ENCODE measurements at regions not wholly inside any gene's neighbourhood (a gene's known extent, or its start where the extent isn't known, plus 50 kb on each side); places are given as distances from the start of the nearest gene placed in this dataset.

- Histone ChIP-seq H2BK15ac (replicated peaks; ENCODE audit: low read depth) (no peak overlapping the region), H2AK5ac (ENCODE audit: low read length) (no peak overlapping the region), H3K18ac (ENCODE audit: low read length) (no peak overlapping the region), H2BK5ac (ENCODE audit: low read length) (no peak overlapping the region), H4K5ac (ENCODE audit: low read length) (no peak overlapping the region), H3K4me3 (ENCODE audit: low read length) (no peak overlapping the region), H3K23ac (ENCODE audit: low read length) (no peak overlapping the region), H4K8ac (ENCODE audit: low read depth, low read length) (no peak overlapping the region), H3K79me1 (ENCODE audit: low read length) (no peaks in the 10 kb centered on the region), H3K27ac (ENCODE audit: low read depth, low read length) (no peak overlapping the region), H3K9ac (ENCODE audit: low read length) (no peak overlapping the region), H2BK120ac (ENCODE audit: low read depth, low read length) (no peak overlapping the region), H3K27me3 (ENCODE audit: insufficient read depth, low read length, poor library complexity) (no peaks in the 10 kb centered on the region), H3K4me2 (ENCODE audit: low read length) (no peak overlapping the region), H3K36me3 (ENCODE audit: control insufficient read depth, insufficient read depth, low read length) (no peaks in the 10 kb centered on the region), H3K4me1 (ENCODE audit: control insufficient read depth, low read depth, low read length) (no peaks in the 10 kb centered on the region), H3K4ac (ENCODE audit: low read depth, low read length) (no peak overlapping the region), H3K79me2 (ENCODE audit: control insufficient read depth, insufficient read depth, low read length) (no peaks in the 10 kb centered on the region), H3K56ac (ENCODE audit: low read length) (no peak overlapping the region)
- WGBS (ENCODE audit: extremely low coverage, insufficient coverage, low lambda C conversion rate) = no CpG with 5 or more reads among the region's 1 CpG
- no peak for DNase-seq
These were observed 717.5 kb downstream of the RERGL start for GRCh38 chr12:17372508-17372907.

GRCh38 chr12:17371491-17372215 is 718.3 kb downstream of the RERGL start:
- H3K27me3 ChIP-seq (ENCODE audit: insufficient read depth, low read length, poor library complexity) = no peaks in the 10 kb centered on the region
- H3K9ac ChIP-seq (ENCODE audit: low read length) = no peak overlapping the region
- H3K4ac ChIP-seq (ENCODE audit: low read depth, low read length) = no peak overlapping the region
- no peak overlapping the region for H2AK5ac ChIP-seq (ENCODE audit: low read length)
- H3K4me1 ChIP-seq (ENCODE audit: control insufficient read depth, low read depth, low read length) = no peaks in the 10 kb centered on the region
- H2BK15ac ChIP-seq (replicated peaks; ENCODE audit: low read depth) = no peak overlapping the region
- H2BK5ac ChIP-seq (ENCODE audit: low read length) = no peak overlapping the region
- H4K5ac ChIP-seq (ENCODE audit: low read length) = no peak overlapping the region
- no peaks in the 10 kb centered on the region for H3K79me2 ChIP-seq (ENCODE audit: control insufficient read depth, insufficient read depth, low read length)
- no peaks in the 10 kb centered on the region for H3K79me1 ChIP-seq (ENCODE audit: low read length)
- no peak overlapping the region for H3K4me3 ChIP-seq (ENCODE audit: low read length)
- no peak overlapping the region for H3K23ac ChIP-seq (ENCODE audit: low read length)
- H2BK120ac ChIP-seq (ENCODE audit: low read depth, low read length) = no peak overlapping the region
- H3K56ac ChIP-seq (ENCODE audit: low read length) = no peak overlapping the region
- no CpG with 5 or more reads among the region's 5 CpGs for WGBS (ENCODE audit: extremely low coverage, insufficient coverage, low lambda C conversion rate)
- H3K18ac ChIP-seq (ENCODE audit: low read length) = no peak overlapping the region
- no peak overlapping the region for H3K4me2 ChIP-seq (ENCODE audit: low read length)
- no peak for DNase-seq
- no peak overlapping the region for H3K27ac ChIP-seq (ENCODE audit: low read depth, low read length)
- no peak overlapping the region for H4K8ac ChIP-seq (ENCODE audit: low read depth, low read length)
- no peaks in the 10 kb centered on the region for H3K36me3 ChIP-seq (ENCODE audit: control insufficient read depth, insufficient read depth, low read length)

GRCh38 chr12:17370621-17371020 is 719.4 kb downstream of the RERGL start:
- Histone ChIP-seq H3K4me1 (ENCODE audit: control insufficient read depth, low read depth, low read length) (no peaks in the 10 kb centered on the region), H2BK120ac (ENCODE audit: low read depth, low read length) (no peak overlapping the region), H3K27me3 (ENCODE audit: insufficient read depth, low read length, poor library complexity) (no peaks in the 10 kb centered on the region), H3K9ac (ENCODE audit: low read length) (no peak overlapping the region), H3K56ac (ENCODE audit: low read length) (no peak overlapping the region), H3K79me1 (ENCODE audit: low read length) (no peaks in the 10 kb centered on the region), H2BK5ac (ENCODE audit: low read length) (no peak overlapping the region), H3K4me2 (ENCODE audit: low read length) (no peak overlapping the region), H3K23ac (ENCODE audit: low read length) (no peak overlapping the region), H2AK5ac (ENCODE audit: low read length) (no peak overlapping the region), H4K5ac (ENCODE audit: low read length) (no peak overlapping the region), H3K18ac (ENCODE audit: low read length) (no peak overlapping the region), H3K4me3 (ENCODE audit: low read length) (no peak overlapping the region), H2BK15ac (replicated peaks; ENCODE audit: low read depth) (no peak overlapping the region), H3K36me3 (ENCODE audit: control insufficient read depth, insufficient read depth, low read length) (no peaks in the 10 kb centered on the region), H3K4ac (ENCODE audit: low read depth, low read length) (no peak overlapping the region), H3K27ac (ENCODE audit: low read depth, low read length) (no peak overlapping the region), H3K79me2 (ENCODE audit: control insufficient read depth, insufficient read depth, low read length) (no peaks in the 10 kb centered on the region), H4K8ac (ENCODE audit: low read depth, low read length) (no peak overlapping the region)
- no peak for DNase-seq

GRCh38 chr12:17369556-17369955 is 720.4 kb downstream of the RERGL start:
- no peaks in the 10 kb centered on the region for H3K79me1 ChIP-seq (ENCODE audit: low read length)
- no peak overlapping the region for H2BK15ac ChIP-seq (replicated peaks; ENCODE audit: low read depth)
- no peak overlapping the region for H3K27ac ChIP-seq (ENCODE audit: low read depth, low read length)
- H3K4ac ChIP-seq (ENCODE audit: low read depth, low read length) = no peak overlapping the region
- WGBS (ENCODE audit: extremely low coverage, insufficient coverage, low lambda C conversion rate) = no CpG with 5 or more reads among the region's 1 CpG
- H2BK5ac ChIP-seq (ENCODE audit: low read length) = no peak overlapping the region
- H3K9ac ChIP-seq (ENCODE audit: low read length) = no peak overlapping the region
- no peak overlapping the region for H3K4me2 ChIP-seq (ENCODE audit: low read length)
- no peak overlapping the region for H3K4me3 ChIP-seq (ENCODE audit: low read length)
- H3K4me1 ChIP-seq (ENCODE audit: control insufficient read depth, low read depth, low read length) = no peaks in the 10 kb centered on the region
- H2BK120ac ChIP-seq (ENCODE audit: low read depth, low read length) = no peak overlapping the region
- H3K79me2 ChIP-seq (ENCODE audit: control insufficient read depth, insufficient read depth, low read length) = no peaks in the 10 kb centered on the region
- no peak overlapping the region for H4K5ac ChIP-seq (ENCODE audit: low read length)
- no peak overlapping the region for H3K18ac ChIP-seq (ENCODE audit: low read length)
- H3K23ac ChIP-seq (ENCODE audit: low read length) = no peak overlapping the region
- H3K56ac ChIP-seq (ENCODE audit: low read length) = no peak overlapping the region
- H2AK5ac ChIP-seq (ENCODE audit: low read length) = no peak overlapping the region
- no peak overlapping the region for H4K8ac ChIP-seq (ENCODE audit: low read depth, low read length)
- H3K36me3 ChIP-seq (ENCODE audit: control insufficient read depth, insufficient read depth, low read length) = no peaks in the 10 kb centered on the region
- DNase-seq = no peak
- no peaks in the 10 kb centered on the region for H3K27me3 ChIP-seq (ENCODE audit: insufficient read depth, low read length, poor library complexity)

GRCh38 chr12:17361224-17361623 is 728.8 kb downstream of the RERGL start:
- Histone ChIP-seq H2AK5ac (ENCODE audit: low read length) (no peak overlapping the region), H3K27me3 (ENCODE audit: insufficient read depth, low read length, poor library complexity) (no peaks in the 10 kb centered on the region), H4K5ac (ENCODE audit: low read length) (no peak overlapping the region), H3K9ac (ENCODE audit: low read length) (no peak overlapping the region), H3K18ac (ENCODE audit: low read length) (no peak overlapping the region), H3K4ac (ENCODE audit: low read depth, low read length) (no peak overlapping the region), H3K23ac (ENCODE audit: low read length) (no peak overlapping the region), H3K36me3 (ENCODE audit: control insufficient read depth, insufficient read depth, low read length) (no peaks in the 10 kb centered on the region), H3K4me2 (ENCODE audit: low read length) (no peak overlapping the region), H2BK120ac (ENCODE audit: low read depth, low read length) (no peak overlapping the region), H4K8ac (ENCODE audit: low read depth, low read length) (no peak overlapping the region), H3K27ac (ENCODE audit: low read depth, low read length) (no peak overlapping the region), H3K56ac (ENCODE audit: low read length) (no peak overlapping the region), H3K79me2 (ENCODE audit: control insufficient read depth, insufficient read depth, low read length) (no peaks in the 10 kb centered on the region), H2BK15ac (replicated peaks; ENCODE audit: low read depth) (no peak overlapping the region), H3K79me1 (ENCODE audit: low read length) (no peaks in the 10 kb centered on the region), H3K4me1 (ENCODE audit: control insufficient read depth, low read depth, low read length) (no peaks in the 10 kb centered on the region), H2BK5ac (ENCODE audit: low read length) (no peak overlapping the region), H3K4me3 (ENCODE audit: low read length) (no peak overlapping the region)
- WGBS (ENCODE audit: extremely low coverage, insufficient coverage, low lambda C conversion rate) = no CpG with 5 or more reads among the region's 3 CpGs
- no peak for DNase-seq

GRCh38 chr12:17358835-17359234 is 731.2 kb downstream of the RERGL start:
- H3K56ac ChIP-seq (ENCODE audit: low read length) = no peak overlapping the region
- H2AK5ac ChIP-seq (ENCODE audit: low read length) = no peak overlapping the region
- H3K23ac ChIP-seq (ENCODE audit: low read length) = no peak overlapping the region
- no peak overlapping the region for H4K5ac ChIP-seq (ENCODE audit: low read length)
- no peak overlapping the region for H2BK5ac ChIP-seq (ENCODE audit: low read length)
- no peak overlapping the region for H3K18ac ChIP-seq (ENCODE audit: low read length)
- H3K4ac ChIP-seq (ENCODE audit: low read depth, low read length) = no peak overlapping the region
- WGBS (ENCODE audit: extremely low coverage, insufficient coverage, low lambda C conversion rate) = no CpG with 5 or more reads among the region's 3 CpGs
- no peaks in the 10 kb centered on the region for H3K79me2 ChIP-seq (ENCODE audit: control insufficient read depth, insufficient read depth, low read length)
- no peaks in the 10 kb centered on the region for H3K79me1 ChIP-seq (ENCODE audit: low read length)
- H3K36me3 ChIP-seq (ENCODE audit: control insufficient read depth, insufficient read depth, low read length) = no peaks in the 10 kb centered on the region
- H2BK15ac ChIP-seq (replicated peaks; ENCODE audit: low read depth) = no peak overlapping the region
- no peak overlapping the region for H3K4me2 ChIP-seq (ENCODE audit: low read length)
- H3K9ac ChIP-seq (ENCODE audit: low read length) = no peak overlapping the region
- no peak overlapping the region for H3K4me3 ChIP-seq (ENCODE audit: low read length)
- H3K27me3 ChIP-seq (ENCODE audit: insufficient read depth, low read length, poor library complexity) = no peaks in the 10 kb centered on the region
- H3K4me1 ChIP-seq (ENCODE audit: control insufficient read depth, low read depth, low read length) = no peaks in the 10 kb centered on the region
- no peak for DNase-seq
- H3K27ac ChIP-seq (ENCODE audit: low read depth, low read length) = no peak overlapping the region
- H2BK120ac ChIP-seq (ENCODE audit: low read depth, low read length) = no peak overlapping the region
- H4K8ac ChIP-seq (ENCODE audit: low read depth, low read length) = peak overlapping the region; percentile 56
